Uterus (tissue), 3 donors: ENCODE measurements at regions not wholly inside any gene's neighbourhood (a gene's known extent, or its start where the extent isn't known, plus 50 kb on each side); places are given as distances from the start of the nearest gene placed in this dataset.

Source experiments
- DNase-seq, 2 donors: peaks; one replicate each; pipeline ENCODE4 v3.0.0-alpha.2; 2019 to 2020
- H3K27ac ChIP-seq, 2 donors: fragments of 200-600 bp; sonication (generic); 1 replicate in 1 of 2; 2 replicates in 1 of 2; pipeline ENCODE4 v1.5.1; 2016 to 2018
- H3K27me3 ChIP-seq, 2 donors: fragments of 200-600 bp; sonication (generic); one replicate each; pipeline ENCODE4 v1.5.1; 2018 to 2019; ENCODE audit warnings: control low read depth in 1 of 2
- H3K36me3 ChIP-seq, 2 donors: fragments of 200-600 bp; sonication (generic); one replicate each; pipeline ENCODE4 v1.5.1; 2019; ENCODE audit warnings: control low read depth in 1 of 2
- H3K4me1 ChIP-seq, 2 donors: fragments of 200-600 bp; sonication (generic); one replicate each; pipeline ENCODE4 v1.5.1; 2018 to 2019; ENCODE audit warnings: control low read depth in 1 of 2
- H3K4me3 ChIP-seq, 2 donors: fragments of 200-600 bp; sonication (generic); 1 replicate in 1 of 2; 2 replicates in 1 of 2; pipeline ENCODE4 v1.5.1; 2018 to 2019; ENCODE audit warnings: mild to moderate bottlenecking in 1 of 2
- H3K9me3 ChIP-seq, 2 donors: fragments of 200-600 bp; sonication (generic); one replicate each; pipeline ENCODE4 v1.5.1; 2019; ENCODE audit warnings: control low read depth in 1 of 2
- CTCF ChIP-seq, 4 experiments: fragments of 200-600 bp in 2 of 4; fragments of 450-650 bp in 2 of 4; sonication (generic) in 2 of 4; IDR thresholded peaks; one replicate each; pipeline ENCODE4 v1.5.1; 2016 to 2019; ENCODE audit warnings: antibody characterized with exemption in 4 of 4, mild to moderate bottlenecking in 2 of 4, moderate library complexity in 1 of 4
- POLR2A ChIP-seq, 2 donors: fragments of 450-650 bp; IDR thresholded peaks; one replicate each; pipeline ENCODE4 v1.6.1; 2016; ENCODE audit warnings: antibody characterized with exemption in 2 of 2, mild to moderate bottlenecking in 1 of 2, moderate library complexity in 1 of 2
- intact Hi-C: fragments of 100-400 bp; cut with DNase I; formaldehyde crosslinking; loops from one replicate; pipeline ENCODE4 v1.15.1; 2023; ENCODE audit warnings: low total_unique reads
- donor health status: DM: yes; HTN: yes; CAD: no.

DNA sequence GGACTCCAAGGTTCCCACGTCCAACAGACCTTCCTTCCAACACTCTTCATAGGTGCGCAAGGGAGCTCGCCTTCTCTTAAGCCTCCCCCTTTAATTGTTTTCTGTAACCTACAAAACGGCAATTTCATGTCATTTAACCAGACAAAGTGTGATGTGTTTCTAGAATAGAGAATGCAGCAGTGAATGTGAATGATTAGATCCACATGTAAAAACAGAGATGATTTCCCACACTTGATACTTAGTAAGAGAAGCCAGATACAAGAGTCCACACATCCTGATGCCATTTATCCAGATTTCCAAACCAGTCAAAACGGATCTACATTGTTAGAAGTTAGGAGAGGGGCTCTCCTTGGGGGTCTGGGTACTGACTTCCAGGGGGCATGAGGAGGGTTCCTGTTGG lies 89.3 kb downstream of the IRF8 start:
- Histone ChIP-seq H3K27me3 (no peaks in the 10 kb centered on the region), H3K4me1 (no peaks in the 10 kb centered on the region), H3K9me3 (no peaks in the 10 kb centered on the region), H3K4me3 (no peak overlapping the region), H3K27ac (no peak overlapping the region), H3K36me3 (no peaks in the 10 kb centered on the region)
- no peak for DNase-seq
- intact Hi-C loops: no loop called here
- TF ChIP-seq POLR2A (IDR thresholded peaks at IDR 0.05) (no peak), CTCF (IDR thresholded peaks at IDR 0.05) (no peak)

DNA sequence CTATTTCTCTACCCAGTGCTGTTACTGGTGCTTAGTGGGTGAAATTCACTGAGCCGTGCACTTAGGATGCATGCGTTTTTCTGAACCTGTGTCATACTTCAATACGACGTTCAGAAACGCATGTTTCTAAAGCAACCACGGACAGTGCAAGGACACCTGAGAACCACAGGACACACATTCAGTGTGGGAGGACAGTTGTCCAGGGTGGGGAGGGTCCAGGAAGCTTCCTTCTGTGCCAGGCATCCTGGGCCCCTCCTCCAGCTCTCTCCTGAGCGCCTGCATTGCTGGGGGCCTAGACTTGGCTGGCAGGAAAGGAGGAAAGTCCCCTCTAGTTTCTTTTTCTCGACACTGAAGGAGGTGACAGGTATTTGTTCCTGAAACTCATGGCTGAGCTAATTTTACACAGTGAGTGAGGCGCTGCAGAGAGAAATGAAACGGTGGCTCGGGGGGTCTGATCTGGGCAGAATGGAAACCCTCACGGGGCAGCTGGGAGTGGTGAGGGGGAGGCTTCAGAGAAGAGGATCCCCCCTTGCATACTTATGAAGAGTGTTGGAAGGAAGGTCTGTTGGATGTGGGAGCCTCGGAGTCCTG lies 89.9 kb downstream of the IRF8 start:
- intact Hi-C loops: no loop called here
- Histone ChIP-seq H3K27ac (no peak overlapping the region), H3K9me3 (no peaks in the 10 kb centered on the region), H3K27me3 (no peaks in the 10 kb centered on the region), H3K36me3 (no peaks in the 10 kb centered on the region), H3K4me1 (no peaks in the 10 kb centered on the region), H3K4me3 (no peak overlapping the region)
- no peak for DNase-seq
- no peak for TF ChIP-seq POLR2A (IDR thresholded peaks at IDR 0.05)

DNA sequence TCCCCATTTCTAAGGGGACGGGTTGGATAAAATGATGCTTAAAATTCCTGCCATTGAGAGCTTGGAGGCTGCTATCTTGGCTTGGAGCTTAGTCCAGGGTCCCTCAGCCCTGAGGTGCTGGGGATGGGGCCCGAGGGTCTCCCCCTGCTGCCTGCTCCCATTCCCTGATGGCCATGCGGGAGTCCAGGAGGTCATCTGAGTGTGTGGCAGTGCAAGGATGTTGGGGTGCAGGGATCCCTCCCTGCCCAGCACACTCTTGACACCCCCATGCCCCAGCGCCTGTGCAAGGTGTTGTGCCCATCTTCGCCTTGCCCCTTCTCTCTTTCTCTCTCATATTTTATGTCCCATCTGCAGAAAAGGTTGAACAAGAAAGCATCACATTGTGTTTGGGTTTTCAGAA lies 90.4 kb downstream of the IRF8 start:
- Histone ChIP-seq H3K36me3 (no peaks in the 10 kb centered on the region), H3K9me3 (no peaks in the 10 kb centered on the region), H3K4me3 (no peak overlapping the region), H3K4me1 (no peaks in the 10 kb centered on the region), H3K27me3 (no peaks in the 10 kb centered on the region), H3K27ac (no peak overlapping the region)
- TF ChIP-seq POLR2A (IDR thresholded peaks at IDR 0.05) (no peak), CTCF (IDR thresholded peaks at IDR 0.05) (no peak)
- intact Hi-C loops: no loop called here
- DNase-seq: no peak

DNA sequence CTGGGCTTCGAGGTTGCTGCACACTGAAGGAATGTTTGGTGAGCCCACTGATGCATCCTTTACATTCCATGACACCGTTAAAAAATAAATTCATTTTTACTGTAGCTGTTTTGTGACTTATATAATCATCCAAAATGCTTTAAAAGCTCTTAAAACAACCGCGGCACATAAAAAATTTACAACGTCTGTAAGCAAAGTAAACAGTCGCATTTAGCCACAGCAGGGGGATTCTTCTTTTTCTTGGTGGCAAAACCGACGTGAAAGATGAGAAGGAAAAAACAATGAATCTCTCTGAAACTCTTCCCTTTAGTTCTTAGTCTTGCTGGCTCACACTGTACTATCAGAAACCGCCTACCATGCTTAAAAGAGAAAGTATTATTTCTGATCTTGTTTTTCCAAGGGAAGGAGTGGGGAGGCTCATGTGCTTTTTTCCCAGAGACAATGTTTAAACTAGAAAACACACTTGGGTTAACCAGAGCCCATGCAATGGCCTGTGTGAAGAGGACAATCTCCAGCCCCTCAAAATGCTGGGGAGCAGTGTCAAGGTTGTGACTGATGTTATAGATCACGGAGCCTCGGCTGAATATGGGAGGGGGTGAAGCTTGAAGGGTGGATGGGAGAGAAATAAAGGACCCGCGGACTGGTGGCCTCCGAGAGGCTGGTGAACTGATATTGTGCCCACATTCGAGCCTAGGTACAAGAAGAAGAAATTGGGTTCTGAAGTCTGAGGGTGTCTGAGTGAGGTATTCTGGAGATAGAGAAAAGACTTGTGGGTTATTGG lies 91.1 kb downstream of the IRF8 start:
- intact Hi-C loops: no loop called here
- Histone ChIP-seq H3K9me3 (no peaks in the 10 kb centered on the region), H3K27me3 (no peaks in the 10 kb centered on the region), H3K27ac (no peak overlapping the region), H3K4me3 (no peak overlapping the region), H3K36me3 (no peaks in the 10 kb centered on the region), H3K4me1 (no peaks in the 10 kb centered on the region)
- TF ChIP-seq CTCF (IDR thresholded peaks at IDR 0.05): no peak
- TF ChIP-seq POLR2A (IDR thresholded peaks at IDR 0.05): no peak
- no peak for DNase-seq

- no peak overlapping the region for H3K27ac ChIP-seq
- intact Hi-C loops: no loop called here
- no peaks in the 10 kb centered on the region for H3K4me1 ChIP-seq
- no peaks in the 10 kb centered on the region for H3K36me3 ChIP-seq
- H3K9me3 ChIP-seq: no peaks in the 10 kb centered on the region
- H3K4me3 ChIP-seq: no peak overlapping the region
- no peak for DNase-seq
- no peaks in the 10 kb centered on the region for H3K27me3 ChIP-seq
- TF ChIP-seq POLR2A (IDR thresholded peaks at IDR 0.05) (no peak), CTCF (IDR thresholded peaks at IDR 0.05) (no peak)
These were observed 91.9 kb downstream of the IRF8 start for GRCh38 chr16:85990861-85991301.
